ENCODE measurements at regions not wholly inside any gene's neighbourhood (a gene's known extent, or its start where the extent isn't known, plus 50 kb on each side); places are given as distances from the start of the nearest gene placed in this dataset.

DNA sequence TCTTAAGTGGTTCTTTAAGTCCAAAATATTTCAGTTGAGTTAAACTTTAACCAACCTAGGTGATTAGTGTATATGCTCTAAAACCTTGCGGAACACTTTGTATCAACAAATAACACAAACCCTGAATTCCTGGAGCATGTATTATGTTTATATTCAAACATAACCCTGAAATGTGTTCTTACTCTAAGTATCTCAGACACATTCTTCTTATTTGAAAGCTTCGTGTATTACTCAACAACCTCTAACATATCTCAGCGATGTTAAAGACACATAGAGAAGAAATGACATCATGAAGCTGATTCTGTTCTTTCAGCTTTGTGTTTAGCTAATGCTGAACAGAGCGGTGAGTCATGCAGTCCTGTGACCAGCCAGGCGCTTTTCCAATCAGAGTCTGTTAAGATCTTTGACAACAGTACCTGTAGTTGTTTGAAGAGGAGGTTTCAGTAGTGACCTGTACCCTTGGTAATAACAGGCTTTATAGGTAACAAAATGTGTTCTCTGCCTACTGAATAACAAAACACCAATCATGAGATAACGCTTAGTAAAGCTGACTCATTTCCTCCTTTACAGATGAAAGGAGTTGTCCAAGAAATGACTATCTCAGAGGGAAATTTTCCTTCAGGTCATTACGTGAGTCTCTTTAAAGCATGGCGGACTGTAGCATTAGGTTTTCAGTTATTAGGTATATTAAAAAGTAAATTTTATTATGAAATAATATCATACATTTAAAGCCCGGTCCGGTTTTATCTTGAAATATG lies 67.3 kb upstream of the KLF6 start (continued):
- TF ChIP-seq, protein P1, sequence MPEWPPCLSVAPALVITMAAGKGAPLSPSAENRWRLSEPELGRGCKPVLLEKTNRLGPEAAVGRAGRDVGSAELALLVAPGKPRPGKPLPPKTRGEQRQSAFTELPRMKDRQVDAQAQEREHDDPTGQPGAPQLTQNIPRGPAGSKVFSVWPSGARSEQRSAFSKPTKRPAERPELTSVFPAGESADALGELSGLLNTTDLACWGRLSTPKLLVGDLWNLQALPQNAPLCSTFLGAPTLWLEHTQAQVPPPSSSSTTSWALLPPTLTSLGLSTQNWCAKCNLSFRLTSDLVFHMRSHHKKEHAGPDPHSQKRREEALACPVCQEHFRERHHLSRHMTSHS (tag by site-specific recombination; IDR thresholded peaks at IDR 0.05) = no peak
- TF ChIP-seq ZNF174 (tag by site-specific recombination; IDR thresholded peaks at IDR 0.05) (no peak), HOXA7 (CRISPR knock-in tag; IDR thresholded peaks at IDR 0.05; ENCODE audit: borderline replicate concordance) (no peak), ZNF658 (tag by site-specific recombination; IDR thresholded peaks at IDR 0.05) (no peak), REPIN1 (tag by site-specific recombination; IDR thresholded peaks at IDR 0.05; ENCODE audit: low read depth) (no peak), ZNF776 (tag by site-specific recombination; IDR thresholded peaks at IDR 0.05; ENCODE audit: borderline replicate concordance) (no peak), ZFP41 (tag by site-specific recombination; IDR thresholded peaks at IDR 0.05; ENCODE audit: borderline replicate concordance) (no peak), ZNF157 (tag by site-specific recombination; IDR thresholded peaks at IDR 0.05) (no peak), ZNF155 (tag by site-specific recombination; IDR thresholded peaks at IDR 0.05) (no peak), ZNF707 (tag by site-specific recombination; IDR thresholded peaks at IDR 0.05) (no peak), ZNF610 (tag by site-specific recombination; IDR thresholded peaks at IDR 0.05; ENCODE audit: borderline replicate concordance) (no peak), ZSCAN23 (tag by site-specific recombination; IDR thresholded peaks at IDR 0.05) (0 out of 2 replicates have a peak, but pooled peaks have one; percentile 12), ZFHX2 (tag by site-specific recombination; conservative IDR thresholded peaks at IDR 0.05) (no peak), ZNF202 (tag by site-specific recombination; IDR thresholded peaks at IDR 0.05; ENCODE audit: borderline replicate concordance) (no peak), MZF1 (tag by site-specific recombination; IDR thresholded peaks at IDR 0.05; ENCODE audit: borderline replicate concordance) (no peak), ZNF549 (tag by site-specific recombination; IDR thresholded peaks at IDR 0.05) (no peak), ZBTB20 (tag by site-specific recombination; IDR thresholded peaks at IDR 0.05) (peak; percentile 42), ZNF501 (tag by site-specific recombination; IDR thresholded peaks at IDR 0.05) (no peak), ZNF133 (tag by site-specific recombination; IDR thresholded peaks at IDR 0.05) (no peak), HOXD13 (CRISPR knock-in tag; IDR thresholded peaks at IDR 0.05; ENCODE audit: borderline replicate concordance) (no peak), BCL11A (tag by site-specific recombination; IDR thresholded peaks at IDR 0.05; ENCODE audit: low read depth) (peak; percentile 83), ZNF624 (tag by site-specific recombination; IDR thresholded peaks at IDR 0.05) (no peak), ZNF777 (tag by site-specific recombination; IDR thresholded peaks at IDR 0.05; ENCODE audit: borderline replicate concordance) (no peak), GLIS1 (tag by site-specific recombination; IDR thresholded peaks at IDR 0.05) (no peak), KLF7 (tag by site-specific recombination; IDR thresholded peaks at IDR 0.05; ENCODE audit: borderline replicate concordance) (no peak), ZNF292 (tag by site-specific recombination; IDR thresholded peaks at IDR 0.05; ENCODE audit: borderline replicate concordance, low read depth) (no peak), ZNF664 (tag by site-specific recombination; IDR thresholded peaks at IDR 0.05) (no peak; the same call in 1 of the 2 replicates)
- TF ChIP-seq, protein P2, sequence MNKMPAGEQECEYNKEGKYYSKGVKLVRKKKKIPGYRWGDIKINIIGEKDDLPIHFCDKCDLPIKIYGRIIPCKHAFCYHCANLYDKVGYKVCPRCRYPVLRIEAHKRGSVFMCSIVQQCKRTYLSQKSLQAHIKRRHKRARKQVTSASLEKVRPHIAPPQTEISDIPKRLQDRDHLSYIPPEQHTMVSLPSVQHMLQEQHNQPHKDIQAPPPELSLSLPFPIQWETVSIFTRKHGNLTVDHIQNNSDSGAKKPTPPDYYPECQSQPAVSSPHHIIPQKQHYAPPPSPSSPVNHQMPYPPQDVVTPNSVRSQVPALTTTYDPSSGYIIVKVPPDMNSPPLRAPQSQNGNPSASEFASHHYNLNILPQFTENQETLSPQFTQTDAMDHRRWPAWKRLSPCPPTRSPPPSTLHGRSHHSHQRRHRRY (tag by site-specific recombination; IDR thresholded peaks at IDR 0.05) = no peak
- TF ChIP-seq, protein P3, sequence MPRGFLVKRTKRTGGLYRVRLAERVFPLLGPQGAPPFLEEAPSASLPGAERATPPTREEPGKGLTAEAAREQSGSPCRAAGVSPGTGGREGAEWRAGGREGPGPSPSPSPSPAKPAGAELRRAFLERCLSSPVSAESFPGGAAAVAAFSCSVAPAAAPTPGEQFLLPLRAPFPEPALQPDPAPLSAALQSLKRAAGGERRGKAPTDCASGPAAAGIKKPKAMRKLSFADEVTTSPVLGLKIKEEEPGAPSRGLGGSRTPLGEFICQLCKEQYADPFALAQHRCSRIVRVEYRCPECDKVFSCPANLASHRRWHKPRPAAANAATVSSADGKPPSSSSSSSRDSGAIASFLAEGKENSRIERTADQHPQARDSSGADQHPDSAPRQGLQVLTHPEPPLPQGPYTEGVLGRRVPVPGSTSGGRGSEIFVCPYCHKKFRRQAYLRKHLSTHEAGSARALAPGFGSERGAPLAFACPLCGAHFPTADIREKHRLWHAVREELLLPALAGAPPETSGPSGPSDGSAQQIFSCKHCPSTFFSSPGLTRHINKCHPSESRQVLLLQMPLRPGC (tag by site-specific recombination; IDR thresholded peaks at IDR 0.05) = peak; percentile 89
- TF ChIP-seq, protein P4, sequence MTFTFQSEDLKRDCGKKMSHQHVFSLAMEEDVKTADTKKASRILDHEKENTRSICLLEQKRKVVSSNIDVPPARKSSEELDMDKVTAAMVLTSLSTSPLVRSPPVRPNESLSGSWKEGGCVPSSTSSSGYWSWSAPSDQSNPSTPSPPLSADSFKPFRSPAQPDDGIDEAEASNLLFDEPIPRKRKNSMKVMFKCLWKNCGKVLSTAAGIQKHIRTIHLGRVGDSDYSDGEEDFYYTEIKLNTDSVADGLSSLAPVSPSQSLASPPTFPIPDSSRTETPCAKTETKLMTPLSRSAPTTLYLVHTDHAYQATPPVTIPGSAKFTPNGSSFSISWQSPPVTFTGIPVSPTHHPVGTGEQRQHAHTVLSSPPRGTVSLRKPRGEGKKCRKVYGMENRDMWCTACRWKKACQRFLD (tag by site-specific recombination; IDR thresholded peaks at IDR 0.05) = no peak
- TF ChIP-seq, protein P5, sequence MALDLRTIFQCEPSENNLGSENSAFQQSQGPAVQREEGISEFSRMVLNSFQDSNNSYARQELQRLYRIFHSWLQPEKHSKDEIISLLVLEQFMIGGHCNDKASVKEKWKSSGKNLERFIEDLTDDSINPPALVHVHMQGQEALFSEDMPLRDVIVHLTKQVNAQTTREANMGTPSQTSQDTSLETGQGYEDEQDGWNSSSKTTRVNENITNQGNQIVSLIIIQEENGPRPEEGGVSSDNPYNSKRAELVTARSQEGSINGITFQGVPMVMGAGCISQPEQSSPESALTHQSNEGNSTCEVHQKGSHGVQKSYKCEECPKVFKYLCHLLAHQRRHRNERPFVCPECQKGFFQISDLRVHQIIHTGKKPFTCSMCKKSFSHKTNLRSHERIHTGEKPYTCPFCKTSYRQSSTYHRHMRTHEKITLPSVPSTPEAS (tag by site-specific recombination; IDR thresholded peaks at IDR 0.05) = no peak; the same call in 1 of the 2 replicates
- TF ChIP-seq, protein P6, sequence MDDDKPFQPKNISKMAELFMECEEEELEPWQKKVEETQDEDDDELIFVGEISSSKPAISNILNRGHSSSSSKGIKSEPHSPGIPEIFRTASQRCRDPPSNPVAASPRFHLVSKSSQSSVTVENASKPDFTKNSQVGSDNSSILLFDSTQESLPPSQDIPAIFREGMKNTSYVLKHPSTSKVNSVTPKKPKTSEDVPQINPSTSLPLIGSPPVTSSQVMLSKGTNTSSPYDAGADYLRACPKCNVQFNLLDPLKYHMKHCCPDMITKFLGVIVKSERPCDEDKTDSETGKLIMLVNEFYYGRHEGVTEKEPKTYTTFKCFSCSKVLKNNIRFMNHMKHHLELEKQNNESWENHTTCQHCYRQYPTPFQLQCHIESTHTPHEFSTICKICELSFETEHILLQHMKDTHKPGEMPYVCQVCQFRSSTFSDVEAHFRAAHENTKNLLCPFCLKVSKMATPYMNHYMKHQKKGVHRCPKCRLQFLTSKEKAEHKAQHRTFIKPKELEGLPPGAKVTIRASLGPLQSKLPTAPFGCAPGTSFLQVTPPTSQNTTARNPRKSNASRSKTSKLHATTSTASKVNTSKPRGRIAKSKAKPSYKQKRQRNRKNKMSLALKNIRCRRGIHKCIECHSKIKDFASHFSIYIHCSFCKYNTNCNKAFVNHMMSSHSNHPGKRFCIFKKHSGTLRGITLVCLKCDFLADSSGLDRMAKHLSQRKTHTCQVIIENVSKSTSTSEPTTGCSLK (tag by site-specific recombination; IDR thresholded peaks at IDR 0.05) = no peak
